ENCODE measurements at regions not wholly inside any gene's neighbourhood (a gene's known extent, or its start where the extent isn't known, plus 50 kb on each side); places are given as distances from the start of the nearest gene placed in this dataset.

DNA sequence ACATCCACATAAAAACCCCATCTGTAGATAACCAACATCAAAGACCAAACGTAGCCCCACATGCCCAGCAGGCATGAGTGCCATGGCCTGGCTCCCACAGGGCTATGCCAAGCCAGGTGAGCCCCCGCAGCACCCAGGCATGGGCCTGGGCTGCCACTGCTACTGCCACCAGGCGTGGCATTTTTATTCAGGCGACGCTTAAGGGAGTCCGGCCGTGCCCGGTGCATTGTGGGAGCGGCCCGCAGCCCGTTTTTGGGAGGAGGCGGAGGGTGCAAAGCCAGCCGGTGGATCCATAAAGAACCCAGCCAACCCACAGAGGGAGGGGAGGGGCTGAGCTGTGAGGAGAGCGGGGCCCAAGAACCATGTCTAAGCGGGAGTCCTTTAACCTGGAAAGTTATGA is 83.6 kb downstream of the XIST start:
- H3K9me3 ChIP-seq (replicated peaks; ENCODE audit: control insufficient read depth, insufficient read depth, low read length), result no peaks in the 10 kb centered on the region; the same call in 2 of the 3 replicates
- no peak overlapping the region for H3K9ac ChIP-seq (ENCODE audit: control insufficient read depth, insufficient read depth, low read length)
- CTCF ChIA-PET, result no interaction called here
- no peak overlapping the region for H3K4me3 ChIP-seq
- intact Hi-C loops (cut with micrococcal nuclease; ENCODE audit: unreplicated experiment), result no loop called here
- RAD21 ChIA-PET (ENCODE audit: unreplicated experiment), result no interaction called here
- no peaks in the 10 kb centered on the region for H3K4me1 ChIP-seq (ENCODE audit: control insufficient read depth, insufficient read depth, low read length)
- in situ Hi-C loops (cut with MboI), result no loop called here
- TF ChIP-seq IRF3 (IDR thresholded peaks at IDR 0.05) (no peak), IRF4 (IDR thresholded peaks at IDR 0.05; ENCODE audit: low read depth, low read length) (no peak)
- BruUV-seq (replicated peaks), result no TSS peak
- no peak overlapping the region for H3K4me2 ChIP-seq (ENCODE audit: control insufficient read depth, insufficient read depth)
- SMC1A ChIA-PET (ENCODE audit: uncharacterized antibody, unreplicated experiment), result no interaction called here
- POLR2A ChIA-PET, result no interaction called here
- no peaks in the 10 kb centered on the region for H3K27me3 ChIP-seq (replicated peaks in 1 of 2; ENCODE audit: control insufficient read depth in 2 of 2, insufficient read depth in 2 of 2, low read length in 1 of 2)
- no peaks in the 10 kb centered on the region for H4K20me1 ChIP-seq (ENCODE audit: control insufficient read depth, insufficient read depth)
- no peak overlapping the region for H2AFZ ChIP-seq (ENCODE audit: control insufficient read depth, low read depth, low read length)
- H3K79me2 ChIP-seq (ENCODE audit: control insufficient read depth, insufficient read depth, low read length), result no peaks in the 10 kb centered on the region
- ATAC-seq, result no peak
- H3K27ac ChIP-seq (ENCODE audit: control insufficient read depth, insufficient read depth), result no peak overlapping the region
- no peaks in the 10 kb centered on the region for H3K36me3 ChIP-seq (ENCODE audit: control insufficient read depth in 2 of 2, insufficient read depth in 2 of 2, low read length in 1 of 2)
- FAIRE-seq, result no peak
- no peak for DNase-seq (ENCODE audit: low read depth, low spot score)
- 59% methylated on average over 15 of the region's 15 CpGs for WGBS (ENCODE audit: insufficient coverage, insufficient replicate concordance, low lambda C conversion rate, missing lambda C conversion rate)

GRCh38 chrX:73768160-73768559 is 84.4 kb downstream of the XIST start:
- in situ Hi-C loops (cut with MboI), result no loop called here
- ChIA-PET RAD21 (ENCODE audit: unreplicated experiment) (no interaction called here), CTCF (no interaction called here), POLR2A (no interaction called here), SMC1A (ENCODE audit: uncharacterized antibody, unreplicated experiment) (interaction anchor here (0.5 kb wide), 1 partner anchor 1433 kb away, joined by 3 read pairs; no protein-coding TSS in a partner anchor)
- no peak overlapping the region for H2AFZ ChIP-seq (ENCODE audit: control insufficient read depth, low read depth, low read length)
- H3K4me1 ChIP-seq (ENCODE audit: control insufficient read depth, insufficient read depth, low read length), result no peaks in the 10 kb centered on the region
- no peak for ATAC-seq
- no peak for FAIRE-seq
- no peak overlapping the region for H3K4me2 ChIP-seq (ENCODE audit: control insufficient read depth, insufficient read depth)
- WGBS (ENCODE audit: insufficient coverage, insufficient replicate concordance, low lambda C conversion rate, missing lambda C conversion rate), result 42% methylated on average over 7 of the region's 7 CpGs
- H3K79me2 ChIP-seq (ENCODE audit: control insufficient read depth, insufficient read depth, low read length), result no peaks in the 10 kb centered on the region
- DNase-seq (ENCODE audit: low read depth, low spot score), result no peak
- H3K27me3 ChIP-seq (replicated peaks in 1 of 2; ENCODE audit: control insufficient read depth in 2 of 2, insufficient read depth in 2 of 2, low read length in 1 of 2), result no peaks in the 10 kb centered on the region
- intact Hi-C loops (cut with micrococcal nuclease; ENCODE audit: unreplicated experiment), result no loop called here
- H3K9me3 ChIP-seq (replicated peaks; ENCODE audit: control insufficient read depth, insufficient read depth, low read length), result no peaks in the 10 kb centered on the region; the same call in 2 of the 3 replicates
- H4K20me1 ChIP-seq (ENCODE audit: control insufficient read depth, insufficient read depth), result no peaks in the 10 kb centered on the region
- H3K27ac ChIP-seq (ENCODE audit: control insufficient read depth, insufficient read depth), result no peak overlapping the region
- BruUV-seq (replicated peaks), result no TSS peak
- H3K4me3 ChIP-seq, result no peak overlapping the region
- no peaks in the 10 kb centered on the region for H3K36me3 ChIP-seq (ENCODE audit: control insufficient read depth in 2 of 2, insufficient read depth in 2 of 2, low read length in 1 of 2)
- H3K9ac ChIP-seq (ENCODE audit: control insufficient read depth, insufficient read depth, low read length), result no peak overlapping the region
- TF ChIP-seq NFYA (IDR thresholded peaks at IDR 0.05; ENCODE audit: borderline replicate concordance, low read depth, low read length) (no peak), SUZ12 (IDR thresholded peaks at IDR 0.05; ENCODE audit: unreplicated experiment) (no peak), TCF12 (IDR thresholded peaks at IDR 0.05; ENCODE audit: low read depth, low read length) (no peak), CUX1 (IDR thresholded peaks at IDR 0.05; ENCODE audit: insufficient replicate concordance, low read depth, low read length) (no peak), RAD51 (IDR thresholded peaks at IDR 0.05) (no peak), NR2C2 (IDR thresholded peaks at IDR 0.05; ENCODE audit: borderline replicate concordance, control insufficient read depth, insufficient read length, low read depth) (no peak), FOXM1 (IDR thresholded peaks at IDR 0.05; ENCODE audit: low read depth, low read length) (no peak), POLR2AphosphoS5 (IDR thresholded peaks at IDR 0.05; ENCODE audit: low read length) (no peak), MXI1 (IDR thresholded peaks at IDR 0.05; ENCODE audit: low read depth, low read length) (no peak), SMARCA5 (IDR thresholded peaks at IDR 0.05) (no peak)
- TF ChIP-seq, protein P1, sequence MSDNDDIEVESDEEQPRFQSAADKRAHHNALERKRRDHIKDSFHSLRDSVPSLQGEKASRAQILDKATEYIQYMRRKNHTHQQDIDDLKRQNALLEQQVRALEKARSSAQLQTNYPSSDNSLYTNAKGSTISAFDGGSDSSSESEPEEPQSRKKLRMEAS (IDR thresholded peaks at IDR 0.05; ENCODE audit: low read depth, low read length), result no peak
